IMR-90 (cell line): ENCODE measurements at regions not wholly inside any gene's neighbourhood (a gene's known extent, or its start where the extent isn't known, plus 50 kb on each side); places are given as distances from the start of the nearest gene placed in this dataset.

Experiments used
- ATAC-seq: fragments of 200-7000 bp; cut with Tn5 transposase; 2 replicates; pipeline ENCODE4 v1.9.1; 2020; ENCODE audit warnings: low read depth, mild to moderate bottlenecking, moderate library complexity
- BruUV-seq: library from RNA; stranded (reverse); fragments of 400-500 nt; replicated peaks from 2 replicates; lab custom pipeline; 2021; lab: Mats Ljungman, UMichigan
- CTCF ChIA-PET: fragments of 300-600 bp; formaldehyde crosslinking; extraction: SDS; loops from one replicate; lab custom pipeline; 2021; ENCODE audit warnings: antibody characterized with exemption; lab: Yijun Ruan, JAX
- POLR2A ChIA-PET: fragments of 300-600 bp; sonication (Branson Sonifier 250); formaldehyde crosslinking; loops from one replicate; lab custom pipeline; 2022; ENCODE audit warnings: antibody characterized with exemption; ENCODE audit not compliant: unreplicated experiment; lab: Charles Lee
- DNase-seq: peaks from one replicate; pipeline ENCODE4 v3.0.0; 2013
- H2AFZ ChIP-seq: replicated peaks from 2 replicates; pipeline ENCODE3; 2013; ENCODE audit warnings: low read length, mild to moderate bottlenecking; ENCODE audit not compliant: poor library complexity
- H2AK5ac ChIP-seq: 2 replicates; pipeline ENCODE4 v1.6.1; 2013; ENCODE audit warnings: low read depth, low read length, inconsistent platforms
- H2AK9ac ChIP-seq: replicated peaks from 2 replicates; pipeline ENCODE3; 2013; ENCODE audit warnings: mild to moderate bottlenecking, low read depth, low read length, moderate library complexity; ENCODE audit not compliant: poor library complexity
- H2BK120ac ChIP-seq: 2 replicates; pipeline ENCODE4 v1.6.1; 2013; ENCODE audit warnings: low read depth, low read length, inconsistent platforms
- H2BK15ac ChIP-seq: 3 replicates; pipeline ENCODE4 v1.6.1; 2013; ENCODE audit warnings: low read depth, low read length, inconsistent platforms
- H2BK20ac ChIP-seq: 2 replicates; pipeline ENCODE4 v1.6.1; 2013; ENCODE audit warnings: low read depth, mild to moderate bottlenecking, inconsistent platforms, low read length, moderate library complexity
- H2BK5ac ChIP-seq: 2 replicates; pipeline ENCODE4 v1.6.1; 2013; ENCODE audit warnings: mild to moderate bottlenecking, low read depth, low read length, inconsistent platforms; ENCODE audit not compliant: poor library complexity, severe bottlenecking
- H3K14ac ChIP-seq: replicated peaks from 2 replicates; pipeline ENCODE4 v1.6.1; 2013; ENCODE audit warnings: low read depth, low read length, inconsistent platforms
- H3K18ac ChIP-seq: 2 replicates; pipeline ENCODE4 v1.6.1; 2013; ENCODE audit warnings: low read depth, low read length, control low read depth
- H3K23ac ChIP-seq: 2 replicates; pipeline ENCODE4 v1.6.1; 2013; ENCODE audit warnings: low read depth, low read length, inconsistent platforms
- H3K27ac ChIP-seq: 2 replicates; pipeline ENCODE4 v1.5.1; 2013; ENCODE audit warnings: mild to moderate bottlenecking, control low read depth, low read length; ENCODE audit not compliant: insufficient read depth
- H3K27me3 ChIP-seq: 2 replicates; pipeline ENCODE4 v1.6.1; 2013; ENCODE audit warnings: low read length; ENCODE audit not compliant: control insufficient read depth, insufficient read depth
- H3K36me3 ChIP-seq: 2 replicates; pipeline ENCODE4 v1.6.1; 2013; ENCODE audit warnings: low read length, mixed read lengths; ENCODE audit not compliant: control insufficient read depth, insufficient read depth
- H3K4ac ChIP-seq: 2 replicates; pipeline ENCODE4 v1.6.1; 2013; ENCODE audit warnings: low read depth, low read length, inconsistent platforms
- H3K4me1 ChIP-seq: 2 replicates; pipeline ENCODE4 v1.6.1; 2013; ENCODE audit warnings: low read length, mixed read lengths; ENCODE audit not compliant: control insufficient read depth, insufficient read depth
- H3K4me2 ChIP-seq: 2 replicates; pipeline ENCODE4 v1.6.1; 2013; ENCODE audit warnings: low read depth, mild to moderate bottlenecking, control low read depth, low read length, moderate library complexity
- H3K4me3 ChIP-seq: 2 replicates; pipeline ENCODE4 v1.5.1; 2013; ENCODE audit warnings: low read depth, mild to moderate bottlenecking, control low read depth, low read length, moderate library complexity; ENCODE audit not compliant: insufficient read depth
- H3K56ac ChIP-seq: 2 replicates; pipeline ENCODE4 v1.6.1; 2013; ENCODE audit warnings: low read length, inconsistent platforms; ENCODE audit not compliant: insufficient read depth; ENCODE audit errors: extremely low read depth
- H3K79me1 ChIP-seq, 2 experiments: 2 replicates each; pipeline ENCODE4 v1.6.1; 2013; ENCODE audit warnings: low read length in 2 of 2, inconsistent platforms in 1 of 2, low read depth in 1 of 2
- H3K9ac ChIP-seq: 2 replicates; pipeline ENCODE4 v1.6.1; 2013; ENCODE audit warnings: low read depth, low read length, control low read depth
- H3K9me1 ChIP-seq: 2 replicates; pipeline ENCODE4 v1.6.1; 2013; ENCODE audit warnings: low read length, inconsistent platforms; ENCODE audit not compliant: insufficient read depth
- H3K9me3 ChIP-seq: 2 replicates; pipeline ENCODE4 v1.6.1; 2013; ENCODE audit warnings: low read length; ENCODE audit not compliant: control insufficient read depth, insufficient read depth
- H4K20me1 ChIP-seq: 2 replicates; pipeline ENCODE4 v1.6.1; 2013; ENCODE audit warnings: low read length, inconsistent platforms; ENCODE audit not compliant: insufficient read depth
- H4K5ac ChIP-seq: 2 replicates; pipeline ENCODE4 v1.6.1; 2013; ENCODE audit warnings: mild to moderate bottlenecking, low read depth, low read length, control low read depth
- H4K8ac ChIP-seq, 2 experiments: 2 replicates each; pipeline ENCODE4 v1.6.1; 2013; ENCODE audit warnings: low read depth in 2 of 2, low read length in 2 of 2, control low read depth in 1 of 2, inconsistent platforms in 1 of 2
- H4K91ac ChIP-seq: 2 replicates; pipeline ENCODE4 v1.6.1; 2013; ENCODE audit warnings: low read depth, low read length, inconsistent platforms; ENCODE audit not compliant: insufficient read depth
- MAZ ChIP-seq: IDR thresholded peaks from 2 replicates; pipeline ENCODE4 v1.6.1; 2012; ENCODE audit warnings: low read depth, mild to moderate bottlenecking, low read length, improper control_type of control experiment, moderate library complexity, borderline replicate concordance
- RCOR1 ChIP-seq: IDR thresholded peaks from 2 replicates; pipeline ENCODE4 v1.6.1; 2012; ENCODE audit warnings: mild to moderate bottlenecking, low read length, improper control_type of control experiment; ENCODE audit not compliant: insufficient replicate concordance
- SMC3 ChIP-seq: fragments of 150-350 bp; IDR thresholded peaks from 2 replicates; pipeline ENCODE4 v1.6.1; 2016; ENCODE audit warnings: low read depth, mild to moderate bottlenecking, antibody characterized with exemption, low read length, moderate library complexity
- WGBS, 2 experiments: methylation state at CpG; one replicate each; pipeline versions ENCODE4 v1.1.5 to v1.1.7; 2013; ENCODE audit warnings: missing lambda C conversion rate in 2 of 2; ENCODE audit not compliant: insufficient read length in 1 of 2; ENCODE audit errors: extremely low coverage in 2 of 2; 5-methylcytosine and 5-hydroxymethylcytosine counted together
- dilution Hi-C: fragments of 300-500 bp; cut with HindIII; formaldehyde crosslinking; loops from one replicate; pipeline ENCODE4 v1.14.3; 2018; ENCODE audit warnings: low sequenced_read_pairs; ENCODE audit not compliant: unreplicated experiment
- in situ Hi-C: fragments of 300-500 bp; cut with MboI; formaldehyde crosslinking; loops from 3 replicates; pipeline ENCODE4 v1.14.3; 2019; ENCODE audit warnings: low sequenced_read_pairs, inconsistent platforms, mixed read lengths
- intact Hi-C: fragments of 100-400 bp; cut with micrococcal nuclease; formaldehyde crosslinking; loops from 2 replicates; pipeline ENCODE4 v1.10.0; 2022
- TF ChIP-seq, protein P1 (sequence below): fragments of 150-350 bp; IDR thresholded peaks from 2 replicates; pipeline ENCODE4 v1.6.1; 2017; ENCODE audit warnings: mild to moderate bottlenecking, antibody characterized with exemption, low read length, low read depth
- TF ChIP-seq, protein P2 (sequence below): conservative IDR thresholded peaks from 2 replicates; pipeline ENCODE4 v1.5.1; 2012; ENCODE audit warnings: mild to moderate bottlenecking, low read depth, low read length, improper control_type of control experiment

DNA sequence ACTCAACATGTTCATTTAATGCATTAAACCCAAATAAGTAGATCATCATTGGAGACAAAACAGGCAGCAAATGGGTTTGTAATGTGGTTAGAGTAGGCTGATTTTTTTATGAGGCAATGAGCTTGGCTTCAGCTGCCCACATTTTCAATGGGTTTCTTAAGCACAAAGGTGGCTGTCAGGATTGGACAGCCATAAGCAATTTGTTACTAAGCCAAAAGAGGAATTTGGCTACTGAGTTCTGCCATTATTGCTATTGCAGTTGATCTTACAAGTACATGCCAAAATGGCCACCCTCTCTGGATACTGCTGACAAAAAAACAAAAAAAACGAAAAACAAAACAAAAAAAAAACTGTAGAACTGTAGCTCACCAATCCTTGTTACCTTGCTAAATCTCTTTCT is 1348.0 kb upstream of the PIK3C3 start:
- Histone ChIP-seq H2AK9ac (no peak overlapping the region), H3K18ac (no peak overlapping the region), H2AK5ac (no peak overlapping the region), H3K4ac (no peak overlapping the region), H3K4me1 (no peaks in the 10 kb centered on the region), H3K9ac (no peak overlapping the region), H2BK20ac (no peak overlapping the region), H3K27me3 (no peaks in the 10 kb centered on the region), H3K9me3 (no peaks in the 10 kb centered on the region), H2AFZ (no peak overlapping the region), H4K91ac (no peak overlapping the region), H3K4me3 (no peak overlapping the region), H3K56ac (no peak overlapping the region), H3K23ac (no peak overlapping the region), H3K79me1 (no peaks in the 10 kb centered on the region), H4K8ac (no peak overlapping the region), H2BK15ac (no peak overlapping the region), H4K5ac (no peak overlapping the region), H3K27ac (no peak overlapping the region), H3K36me3 (no peaks in the 10 kb centered on the region), H2BK5ac (no peak overlapping the region), H3K14ac (no peak overlapping the region), H4K20me1 (no peaks in the 10 kb centered on the region), H3K4me2 (no peak overlapping the region), H2BK120ac (no peak overlapping the region), H3K9me1 (no peaks in the 10 kb centered on the region)
- TF ChIP-seq SMC3 (no peak), MAZ (no peak), RCOR1 (no peak)
- TF ChIP-seq, protein P1, sequence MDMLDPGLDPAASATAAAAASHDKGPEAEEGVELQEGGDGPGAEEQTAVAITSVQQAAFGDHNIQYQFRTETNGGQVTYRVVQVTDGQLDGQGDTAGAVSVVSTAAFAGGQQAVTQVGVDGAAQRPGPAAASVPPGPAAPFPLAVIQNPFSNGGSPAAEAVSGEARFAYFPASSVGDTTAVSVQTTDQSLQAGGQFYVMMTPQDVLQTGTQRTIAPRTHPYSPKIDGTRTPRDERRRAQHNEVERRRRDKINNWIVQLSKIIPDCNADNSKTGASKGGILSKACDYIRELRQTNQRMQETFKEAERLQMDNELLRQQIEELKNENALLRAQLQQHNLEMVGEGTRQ, result no peak
- TF ChIP-seq, protein P2, sequence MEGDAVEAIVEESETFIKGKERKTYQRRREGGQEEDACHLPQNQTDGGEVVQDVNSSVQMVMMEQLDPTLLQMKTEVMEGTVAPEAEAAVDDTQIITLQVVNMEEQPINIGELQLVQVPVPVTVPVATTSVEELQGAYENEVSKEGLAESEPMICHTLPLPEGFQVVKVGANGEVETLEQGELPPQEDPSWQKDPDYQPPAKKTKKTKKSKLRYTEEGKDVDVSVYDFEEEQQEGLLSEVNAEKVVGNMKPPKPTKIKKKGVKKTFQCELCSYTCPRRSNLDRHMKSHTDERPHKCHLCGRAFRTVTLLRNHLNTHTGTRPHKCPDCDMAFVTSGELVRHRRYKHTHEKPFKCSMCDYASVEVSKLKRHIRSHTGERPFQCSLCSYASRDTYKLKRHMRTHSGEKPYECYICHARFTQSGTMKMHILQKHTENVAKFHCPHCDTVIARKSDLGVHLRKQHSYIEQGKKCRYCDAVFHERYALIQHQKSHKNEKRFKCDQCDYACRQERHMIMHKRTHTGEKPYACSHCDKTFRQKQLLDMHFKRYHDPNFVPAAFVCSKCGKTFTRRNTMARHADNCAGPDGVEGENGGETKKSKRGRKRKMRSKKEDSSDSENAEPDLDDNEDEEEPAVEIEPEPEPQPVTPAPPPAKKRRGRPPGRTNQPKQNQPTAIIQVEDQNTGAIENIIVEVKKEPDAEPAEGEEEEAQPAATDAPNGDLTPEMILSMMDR, result no peak
- DNase-seq, result no peak
- ATAC-seq, result no peak
- ChIA-PET CTCF (no interaction called here), POLR2A (interaction anchor here (0.6 kb wide), 1 partner anchor 42 kb away, joined by 4 read pairs; no protein-coding TSS in a partner anchor)
- intact Hi-C loops (no loop called here), in situ Hi-C loops (no loop called here), dilution Hi-C loops (no loop called here)
- no TSS peak for BruUV-seq
- WGBS, 2 experiments, result no CpG with 5 or more reads among the region's 1 CpG
